Stomach (tissue), 8 donors: ENCODE measurements at regions not wholly inside any gene's neighbourhood (a gene's known extent, or its start where the extent isn't known, plus 50 kb on each side); places are given as distances from the start of the nearest gene placed in this dataset.

Source experiments
- DNase-seq, 2 donors: peaks; one replicate each; pipeline versions ENCODE4 v3.0.0 to v3.0.0-alpha.2; 2013 to 2019
- H3K27ac ChIP-seq, 5 donors: fragments of 200-600 bp in 4 of 5; sonication (generic) in 4 of 5; one replicate each; pipeline ENCODE4 v1.5.1; 2013 to 2019; ENCODE audit warnings: mild to moderate bottlenecking in 1 of 5, moderate library complexity in 1 of 5
- H3K27me3 ChIP-seq, 3 donors: fragments of 200-600 bp; sonication (generic); one replicate each; pipeline ENCODE4 v1.5.1; 2017 to 2019; ENCODE audit warnings: mixed run types in 1 of 3
- H3K36me3 ChIP-seq, 4 donors: fragments of 200-600 bp; sonication (generic); 1 replicate in 3 of 4; 2 replicates in 1 of 4; pipeline ENCODE4 v1.5.1; 2016 to 2019
- H3K4me1 ChIP-seq, 4 donors: fragments of 200-600 bp; sonication (generic); one replicate each; pipeline ENCODE4 v1.5.1; 2016 to 2019
- H3K4me3 ChIP-seq, 4 donors: fragments of 200-600 bp; sonication (generic) in 3 of 4; one replicate each; pipeline ENCODE4 v1.5.1; 2016 to 2019; ENCODE audit warnings: mild to moderate bottlenecking in 1 of 4
- H3K9me3 ChIP-seq, 4 donors: fragments of 200-600 bp; sonication (generic); one replicate each; pipeline ENCODE4 v1.5.1; 2016 to 2019
- EP300 ChIP-seq: sonication (generic); formaldehyde crosslinking; IDR thresholded peaks from one replicate; pipeline ENCODE4 v1.6.1; 2017; ENCODE audit warnings: antibody characterized with exemption
- POLR2A ChIP-seq, 4 donors: fragments of 450-650 bp; IDR thresholded peaks; one replicate each; pipeline ENCODE4 v1.6.1; 2016; ENCODE audit warnings: antibody characterized with exemption in 4 of 4, control low read depth in 2 of 4, mild to moderate bottlenecking in 1 of 4, moderate library complexity in 1 of 4
- POLR2AphosphoS5 ChIP-seq, 3 donors: sonication (generic); formaldehyde crosslinking; IDR thresholded peaks; one replicate each; pipeline ENCODE4 v1.6.1; 2016; ENCODE audit warnings: antibody characterized with exemption in 3 of 3
- WGBS, 5 donors: extraction: QIAGEN DNeasy Blood & Tissue Kit in 3 of 5; methylation state at CpG; one replicate each; pipeline versions ENCODE4 v1.1.5 to v1.1.7; 2013 to 2018; 5-methylcytosine and 5-hydroxymethylcytosine counted together
- intact Hi-C: fragments of 100-400 bp; cut with DNase I; formaldehyde crosslinking; loops from one replicate; pipeline ENCODE4 v1.15.1; 2023; ENCODE audit warnings: low total_unique reads
- TF ChIP-seq, protein P1 (sequence below), 7 experiments: fragments of 450-650 bp in 4 of 7; fragments of 200-600 bp in 3 of 7; sonication (generic) in 3 of 7; IDR thresholded peaks; one replicate each; pipeline ENCODE4 v1.5.1; 2016 to 2019; ENCODE audit warnings: antibody characterized with exemption in 7 of 7, control low read depth in 2 of 7, mild to moderate bottlenecking in 1 of 7
- donor health status: healthy with polysubstance abuse.
- donor health status: Bipolar disorder and iron deficiency.
- donor health status: healthy.

DNA sequence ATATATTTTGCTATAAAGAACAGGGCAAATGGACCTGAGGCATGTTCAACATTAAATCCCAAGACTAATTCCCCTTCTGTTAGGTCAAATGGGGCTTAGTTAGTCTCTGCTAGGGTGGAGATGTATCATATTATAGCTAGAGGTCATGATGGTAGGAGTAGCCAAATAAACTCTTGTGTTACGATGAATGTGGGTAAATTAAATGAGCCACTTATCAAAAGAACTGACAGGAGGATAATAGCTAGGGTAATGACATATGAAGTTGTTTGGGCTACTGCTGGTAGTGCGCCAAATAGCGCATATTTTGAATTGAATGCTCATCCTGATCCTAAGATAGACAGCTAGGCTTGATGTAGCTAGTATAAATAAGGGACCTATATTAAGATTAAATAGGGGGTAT, 445.0 kb downstream of the GXYLT1 start:
- no peak for DNase-seq
- Histone ChIP-seq H3K27ac (no peak overlapping the region), H3K36me3 (no peaks in the 10 kb centered on the region), H3K4me3 (no peak overlapping the region), H3K27me3 (no peaks in the 10 kb centered on the region), H3K9me3 (no peaks in the 10 kb centered on the region), H3K4me1 (no peaks in the 10 kb centered on the region)
- intact Hi-C loops: no loop called here
- TF ChIP-seq POLR2AphosphoS5 (IDR thresholded peaks at IDR 0.05) (no peak), EP300 (no peak), POLR2A (IDR thresholded peaks at IDR 0.05) (no peak)
- TF ChIP-seq, protein P1, sequence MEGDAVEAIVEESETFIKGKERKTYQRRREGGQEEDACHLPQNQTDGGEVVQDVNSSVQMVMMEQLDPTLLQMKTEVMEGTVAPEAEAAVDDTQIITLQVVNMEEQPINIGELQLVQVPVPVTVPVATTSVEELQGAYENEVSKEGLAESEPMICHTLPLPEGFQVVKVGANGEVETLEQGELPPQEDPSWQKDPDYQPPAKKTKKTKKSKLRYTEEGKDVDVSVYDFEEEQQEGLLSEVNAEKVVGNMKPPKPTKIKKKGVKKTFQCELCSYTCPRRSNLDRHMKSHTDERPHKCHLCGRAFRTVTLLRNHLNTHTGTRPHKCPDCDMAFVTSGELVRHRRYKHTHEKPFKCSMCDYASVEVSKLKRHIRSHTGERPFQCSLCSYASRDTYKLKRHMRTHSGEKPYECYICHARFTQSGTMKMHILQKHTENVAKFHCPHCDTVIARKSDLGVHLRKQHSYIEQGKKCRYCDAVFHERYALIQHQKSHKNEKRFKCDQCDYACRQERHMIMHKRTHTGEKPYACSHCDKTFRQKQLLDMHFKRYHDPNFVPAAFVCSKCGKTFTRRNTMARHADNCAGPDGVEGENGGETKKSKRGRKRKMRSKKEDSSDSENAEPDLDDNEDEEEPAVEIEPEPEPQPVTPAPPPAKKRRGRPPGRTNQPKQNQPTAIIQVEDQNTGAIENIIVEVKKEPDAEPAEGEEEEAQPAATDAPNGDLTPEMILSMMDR (IDR thresholded peaks at IDR 0.05): no peak
- WGBS, 5 donors: 84 to 89% (median 86%) methylated on average over 3 of the region's 3 CpGs

GRCh38 chr12:41697161-41697560, 447.5 kb downstream of the GXYLT1 start:
- 65 to 74% (median 71%) methylated on average over 2 of the region's 2 CpGs for WGBS, 5 donors

GRCh38 chr12:41684997-41685396, 459.7 kb downstream of the GXYLT1 start:
- Histone ChIP-seq H3K36me3 (no peaks in the 10 kb centered on the region), H3K4me3 (no peak overlapping the region), H3K27ac (no peak overlapping the region), H3K4me1 (no peaks in the 10 kb centered on the region), H3K27me3 (no peaks in the 10 kb centered on the region), H3K9me3 (no peaks in the 10 kb centered on the region)
- DNase-seq: no peak
- intact Hi-C loops: loop anchor here (5.0 kb wide), 1 partner anchor 337 kb away; no protein-coding TSS in a partner anchor
- TF ChIP-seq POLR2AphosphoS5 (IDR thresholded peaks at IDR 0.05) (no peak), POLR2A (IDR thresholded peaks at IDR 0.05) (no peak)
- TF ChIP-seq, protein P1 (IDR thresholded peaks at IDR 0.05): peak in 2 of 7 experiments; percentile 40 to 47

More at GRCh38 chr12:41697161-41697560, 447.5 kb downstream of the GXYLT1 start:
- no peak for TF ChIP-seq EP300
- TF ChIP-seq, protein P1 (IDR thresholded peaks at IDR 0.05): no peak
- no peak for TF ChIP-seq POLR2A (IDR thresholded peaks at IDR 0.05)
- no peak for TF ChIP-seq POLR2AphosphoS5 (IDR thresholded peaks at IDR 0.05)
- H3K36me3 ChIP-seq: no peaks in the 10 kb centered on the region
- H3K4me3 ChIP-seq: no peak overlapping the region
- H3K9me3 ChIP-seq: no peaks in the 10 kb centered on the region
- no peaks in the 10 kb centered on the region for H3K27me3 ChIP-seq
- no peaks in the 10 kb centered on the region for H3K4me1 ChIP-seq
- DNase-seq: no peak
- H3K27ac ChIP-seq: no peak overlapping the region
- intact Hi-C loops: no loop called here

DNA sequence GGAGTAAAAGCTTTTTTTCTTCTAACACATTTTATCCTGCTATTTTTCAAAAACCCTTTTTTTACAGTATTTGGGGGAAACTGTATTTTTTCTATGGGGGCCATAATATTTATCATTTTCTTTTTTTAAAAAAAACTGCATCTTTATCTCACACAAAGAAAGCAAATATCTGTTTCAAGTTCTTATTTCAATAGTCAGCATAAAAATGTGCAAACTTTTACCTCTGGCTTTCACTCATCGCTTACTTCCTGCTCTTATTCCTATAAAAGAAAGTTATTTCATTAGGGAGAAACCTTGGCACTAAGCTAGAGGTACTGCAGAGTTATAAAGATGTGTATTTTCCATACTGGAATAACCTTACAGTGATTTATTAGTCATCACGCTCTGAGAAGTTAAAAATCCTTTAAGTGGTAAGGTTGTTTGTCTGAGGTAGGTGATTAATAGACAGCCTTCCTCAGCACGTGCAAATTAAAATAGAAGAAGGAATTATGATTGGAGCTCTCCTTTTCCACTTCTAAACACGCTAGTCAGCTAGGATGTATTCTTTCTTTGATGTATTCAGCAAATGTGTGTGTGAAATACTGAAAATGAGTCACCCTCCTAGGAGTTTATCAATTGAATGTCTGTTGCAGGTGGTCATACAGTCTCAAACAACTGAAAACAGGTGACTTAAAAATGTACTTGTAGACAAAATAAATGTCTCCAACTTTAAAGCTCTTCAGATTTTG, 461.0 kb downstream of the GXYLT1 start:
- TF ChIP-seq, protein P1 (IDR thresholded peaks at IDR 0.05): no peak
- TF ChIP-seq EP300 (no peak), POLR2A (IDR thresholded peaks at IDR 0.05) (no peak), POLR2AphosphoS5 (IDR thresholded peaks at IDR 0.05) (no peak)
- peak in 1 of 2 donors; percentile 5 for DNase-seq
- intact Hi-C loops: no loop called here

More for the DNA sequence above, 461.0 kb downstream of the GXYLT1 start:
- H3K4me1 ChIP-seq: no peaks in the 10 kb centered on the region
- 31 to 40% (median 37%) methylated on average over 4 of the region's 4 CpGs for WGBS, 5 donors
- no peaks in the 10 kb centered on the region for H3K27me3 ChIP-seq
- no peak overlapping the region for H3K27ac ChIP-seq
- H3K4me3 ChIP-seq: no peak overlapping the region
- no peaks in the 10 kb centered on the region for H3K36me3 ChIP-seq
- no peaks in the 10 kb centered on the region for H3K9me3 ChIP-seq
